DOHH2 (cell line): ENCODE measurements at regions not wholly inside any gene's neighbourhood (a gene's known extent, or its start where the extent isn't known, plus 50 kb on each side); places are given as distances from the start of the nearest gene placed in this dataset.

Source experiments
- H3F3A ChIP-seq: fragments of 200-600 bp; sonication (generic), shearing (Covaris generic); 2 replicates; pipeline ENCODE4 v1.6.0; 2016; ENCODE audit warnings: antibody characterized with exemption, mild to moderate bottlenecking; ENCODE audit not compliant: control insufficient read depth, insufficient read depth
- H3K27ac ChIP-seq: fragments of 200-600 bp; sonication (generic); 2 replicates; pipeline ENCODE4 v1.5.1; 2014; ENCODE audit warnings: low read depth, mild to moderate bottlenecking, low read length, moderate library complexity
- H3K27me3 ChIP-seq: fragments of 200-600 bp; sonication (generic); 2 replicates; pipeline ENCODE4 v1.6.1; 2014; ENCODE audit warnings: mild to moderate bottlenecking, low read length, mixed read lengths; ENCODE audit not compliant: control insufficient read depth
- H3K36me3 ChIP-seq: fragments of 200-600 bp; sonication (generic); 2 replicates; pipeline ENCODE4 v1.6.1; 2014; ENCODE audit warnings: mild to moderate bottlenecking, low read length, moderate library complexity, mixed read lengths; ENCODE audit not compliant: control insufficient read depth
- H3K4me1 ChIP-seq: fragments of 200-600 bp; sonication (generic); 2 replicates; pipeline ENCODE4 v1.6.1; 2014; ENCODE audit warnings: mild to moderate bottlenecking, low read length, mixed read lengths; ENCODE audit not compliant: control insufficient read depth
- H3K4me2 ChIP-seq: fragments of 200-600 bp; sonication (generic); 2 replicates; pipeline ENCODE4 v1.6.0; 2014; ENCODE audit warnings: mild to moderate bottlenecking, low read length, moderate library complexity
- H3K4me3 ChIP-seq: fragments of 200-600 bp; sonication (generic); 2 replicates; pipeline ENCODE4 v1.5.1; 2014; ENCODE audit warnings: mild to moderate bottlenecking, low read length, mixed read lengths
- H3K79me2 ChIP-seq: fragments of 200-600 bp; sonication (generic); 2 replicates; pipeline ENCODE4 v1.6.1; 2014; ENCODE audit warnings: mild to moderate bottlenecking, low read length, mixed read lengths; ENCODE audit not compliant: control insufficient read depth
- H3K9me2 ChIP-seq: fragments of 200-600 bp; sonication (generic); replicated peaks from 2 replicates; pipeline ENCODE4 v1.6.1; 2014; ENCODE audit warnings: mild to moderate bottlenecking, low read length, mixed read lengths; ENCODE audit not compliant: control insufficient read depth
- H3K9me3 ChIP-seq: fragments of 200-600 bp; sonication (generic); 2 replicates; pipeline ENCODE4 v1.6.1; 2014; ENCODE audit warnings: antibody characterized with exemption, low read length, mixed read lengths; ENCODE audit not compliant: control insufficient read depth, insufficient read depth
- H4K20me1 ChIP-seq: fragments of 200-600 bp; sonication (generic); 2 replicates; pipeline ENCODE4 v1.6.0; 2014; ENCODE audit warnings: low read depth, mild to moderate bottlenecking, antibody characterized with exemption, low read length, moderate library complexity; ENCODE audit not compliant: control insufficient read depth, insufficient read depth
- EZH2phosphoT487 ChIP-seq: fragments of 200-600 bp; sonication (generic); IDR thresholded peaks from 2 replicates; pipeline ENCODE4 v1.6.1; 2017; ENCODE audit warnings: borderline replicate concordance, mild to moderate bottlenecking, antibody characterized with exemption, low read length, moderate library complexity, mixed read lengths
- TF ChIP-seq, protein P1 (sequence below): fragments of 200-600 bp; sonication (generic); IDR thresholded peaks from one replicate; pipeline ENCODE4 v1.5.1; 2014; ENCODE audit warnings: antibody characterized with exemption, mild to moderate bottlenecking, low read depth, low read length; ENCODE audit not compliant: poor library complexity, severe bottlenecking

DNA sequence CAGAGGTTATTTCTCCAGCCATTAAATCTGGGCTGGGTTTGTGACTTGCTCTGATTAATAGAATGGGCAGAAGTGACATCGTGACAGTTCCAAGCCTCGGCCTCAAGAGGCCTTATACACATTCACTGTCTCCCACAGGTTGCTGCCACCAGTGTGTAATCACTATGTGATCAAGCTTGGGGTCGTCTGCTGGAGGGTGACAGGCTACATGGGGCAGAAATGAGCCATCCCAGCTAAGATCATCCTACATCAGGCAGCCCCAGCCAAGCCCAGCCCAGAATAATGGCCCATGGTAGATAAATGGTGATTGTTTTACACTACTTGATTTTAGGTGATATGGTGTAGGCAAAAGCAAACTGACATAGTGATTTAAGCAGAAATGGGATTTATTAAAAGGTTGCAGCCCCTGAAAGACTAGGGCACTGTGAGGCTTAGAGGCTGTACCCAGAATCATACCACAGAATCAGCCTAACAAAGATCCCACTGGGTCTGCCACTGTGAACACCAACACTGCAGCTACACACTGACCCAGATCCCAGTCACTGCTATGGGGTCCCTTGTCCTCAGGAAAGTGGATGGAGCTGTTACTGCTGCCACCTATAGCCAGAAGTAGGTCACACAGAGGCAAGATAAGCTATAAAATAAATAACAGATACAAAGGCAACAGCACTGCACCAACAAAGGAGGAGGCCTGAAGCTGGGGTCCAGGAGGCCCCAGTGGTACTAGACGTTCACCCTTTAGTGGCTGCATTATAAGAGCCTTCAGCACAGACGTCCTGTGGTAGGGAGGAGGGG lies 159.6 kb upstream of the RBPJ start:
- Histone ChIP-seq H3K9me3 (no peaks in the 10 kb centered on the region), H3K4me1 (no peaks in the 10 kb centered on the region), H3K4me2 (no peak overlapping the region), H3K9me2 (no peaks in the 10 kb centered on the region), H4K20me1 (no peaks in the 10 kb centered on the region), H3K79me2 (no peaks in the 10 kb centered on the region), H3K27me3 (peaks cover 4% of the 10 kb centered on the region; the same call in 1 of the 2 replicates), H3F3A (no peaks in the 10 kb centered on the region), H3K4me3 (no peak overlapping the region), H3K27ac (no peak overlapping the region), H3K36me3 (no peaks in the 10 kb centered on the region)
- TF ChIP-seq, protein P1, sequence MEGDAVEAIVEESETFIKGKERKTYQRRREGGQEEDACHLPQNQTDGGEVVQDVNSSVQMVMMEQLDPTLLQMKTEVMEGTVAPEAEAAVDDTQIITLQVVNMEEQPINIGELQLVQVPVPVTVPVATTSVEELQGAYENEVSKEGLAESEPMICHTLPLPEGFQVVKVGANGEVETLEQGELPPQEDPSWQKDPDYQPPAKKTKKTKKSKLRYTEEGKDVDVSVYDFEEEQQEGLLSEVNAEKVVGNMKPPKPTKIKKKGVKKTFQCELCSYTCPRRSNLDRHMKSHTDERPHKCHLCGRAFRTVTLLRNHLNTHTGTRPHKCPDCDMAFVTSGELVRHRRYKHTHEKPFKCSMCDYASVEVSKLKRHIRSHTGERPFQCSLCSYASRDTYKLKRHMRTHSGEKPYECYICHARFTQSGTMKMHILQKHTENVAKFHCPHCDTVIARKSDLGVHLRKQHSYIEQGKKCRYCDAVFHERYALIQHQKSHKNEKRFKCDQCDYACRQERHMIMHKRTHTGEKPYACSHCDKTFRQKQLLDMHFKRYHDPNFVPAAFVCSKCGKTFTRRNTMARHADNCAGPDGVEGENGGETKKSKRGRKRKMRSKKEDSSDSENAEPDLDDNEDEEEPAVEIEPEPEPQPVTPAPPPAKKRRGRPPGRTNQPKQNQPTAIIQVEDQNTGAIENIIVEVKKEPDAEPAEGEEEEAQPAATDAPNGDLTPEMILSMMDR: peak; percentile 43
- no peak for TF ChIP-seq EZH2phosphoT487

DNA sequence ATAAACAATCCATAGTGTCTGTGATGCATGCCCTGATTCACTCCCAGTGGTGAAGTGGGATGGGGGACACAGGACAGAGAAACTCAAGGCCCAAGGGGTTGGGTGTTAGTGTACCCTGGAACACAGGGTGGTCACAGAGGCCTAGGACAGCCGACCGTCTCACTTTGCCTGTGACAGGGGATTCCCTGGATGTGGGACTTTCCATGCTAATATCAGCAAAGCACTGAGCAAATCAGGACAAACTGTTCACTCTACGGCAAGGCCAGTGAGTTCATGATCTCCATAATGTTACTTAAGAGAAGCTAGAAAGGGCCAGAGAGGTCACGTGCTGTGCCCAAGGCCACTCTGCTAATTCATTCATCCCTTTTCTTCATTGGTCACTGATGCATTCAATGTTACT lies 158.7 kb upstream of the RBPJ start:
- Histone ChIP-seq H3F3A (no peaks in the 10 kb centered on the region), H3K4me3 (no peak overlapping the region), H3K79me2 (no peaks in the 10 kb centered on the region), H4K20me1 (no peaks in the 10 kb centered on the region), H3K27me3 (peaks cover 4% of the 10 kb centered on the region; the same call in 1 of the 2 replicates), H3K27ac (no peak overlapping the region), H3K4me2 (no peak overlapping the region), H3K4me1 (no peaks in the 10 kb centered on the region), H3K36me3 (no peaks in the 10 kb centered on the region), H3K9me2 (no peaks in the 10 kb centered on the region), H3K9me3 (no peaks in the 10 kb centered on the region)
- TF ChIP-seq, protein P1: no peak
- no peak for TF ChIP-seq EZH2phosphoT487

DNA sequence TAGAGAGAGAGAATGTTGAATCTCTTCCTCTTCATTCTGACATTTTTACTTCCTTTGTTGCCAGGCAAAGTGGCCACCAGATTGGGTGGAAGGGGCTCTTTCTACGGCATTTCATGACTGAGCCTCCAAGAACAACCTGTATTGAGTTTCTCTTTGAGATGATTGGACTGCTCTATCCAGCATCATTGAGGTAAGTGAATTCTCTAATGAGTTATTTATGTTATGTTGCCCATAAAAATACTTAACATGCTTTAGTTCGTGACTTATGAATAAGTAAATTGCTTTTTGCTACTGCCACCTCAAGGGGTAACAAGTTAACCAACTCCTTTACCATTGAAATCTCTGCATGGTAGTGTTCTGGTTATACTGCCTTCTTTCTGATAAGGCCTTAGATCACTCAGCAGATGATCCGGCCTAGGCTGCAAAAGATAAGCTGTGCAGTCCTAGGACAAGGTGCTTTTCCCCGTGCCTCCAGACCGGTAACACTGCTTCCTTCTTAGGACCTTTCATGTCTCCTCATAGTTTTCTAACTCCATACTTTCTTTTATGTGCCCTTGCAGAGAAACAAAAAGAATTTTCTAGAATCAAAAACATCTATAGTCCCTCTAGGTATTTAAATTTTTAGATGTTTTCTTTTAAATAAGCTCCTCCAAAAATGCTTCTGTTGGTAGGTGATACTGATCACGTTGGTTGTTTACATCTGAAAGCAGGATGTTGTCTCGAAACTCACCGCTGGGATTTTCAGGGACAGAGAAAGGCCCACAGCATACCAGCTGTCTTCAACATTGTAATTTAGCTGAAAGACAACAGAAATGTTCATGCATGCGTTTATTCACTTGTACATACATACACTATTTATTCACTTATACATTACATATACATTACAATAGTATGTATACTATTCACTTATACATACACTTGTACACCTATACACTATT lies 157.1 kb upstream of the RBPJ start:
- Histone ChIP-seq H3K4me1 (no peaks in the 10 kb centered on the region), H3F3A (no peaks in the 10 kb centered on the region), H3K27ac (no peak overlapping the region), H3K27me3 (no peaks in the 10 kb centered on the region), H4K20me1 (no peaks in the 10 kb centered on the region), H3K4me2 (no peak overlapping the region), H3K4me3 (no peak overlapping the region), H3K36me3 (no peaks in the 10 kb centered on the region), H3K79me2 (no peaks in the 10 kb centered on the region), H3K9me3 (no peaks in the 10 kb centered on the region), H3K9me2 (no peaks in the 10 kb centered on the region)
- TF ChIP-seq, protein P1: no peak
- no peak for TF ChIP-seq EZH2phosphoT487
